ENCODE measurements at regions not wholly inside any gene's neighbourhood (a gene's known extent, or its start where the extent isn't known, plus 50 kb on each side); places are given as distances from the start of the nearest gene placed in this dataset.

DNA sequence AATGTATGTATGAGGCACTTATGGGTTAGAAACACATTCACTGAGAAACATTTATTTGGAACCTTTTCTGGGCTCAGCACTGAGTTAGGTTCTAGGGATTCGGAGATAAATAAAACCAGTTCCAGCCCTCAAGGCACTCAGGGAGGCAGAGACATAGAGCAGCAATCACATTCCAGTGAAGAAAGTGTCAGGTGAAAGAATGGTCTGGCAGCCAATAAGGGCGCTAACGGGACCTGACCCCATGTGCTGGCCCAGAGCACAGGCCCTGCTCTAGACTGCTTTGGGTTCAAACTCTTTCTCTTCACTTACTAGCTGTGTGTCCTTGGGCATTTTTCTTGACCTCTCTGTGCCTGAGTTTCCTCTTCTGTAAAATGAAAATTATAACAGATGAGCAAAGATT lies 146.0 kb upstream of the SYT13 start:
- no TSS peak for BruUV-seq (replicated peaks)

More for the DNA sequence above, 146.0 kb upstream of the SYT13 start:
- dilution Hi-C loops (cut with MboI; ENCODE audit: extremely low pct_ligation_motif_present, low sequenced_read_pairs) (no loop called here), intact Hi-C loops (cut with micrococcal nuclease) (no loop called here)
- Histone ChIP-seq H3K9me1 (replicated peaks; ENCODE audit: control insufficient read depth, extremely low read depth, insufficient read depth, low read length) (no peaks in the 10 kb centered on the region), H3K27me3 (ENCODE audit: control insufficient read depth in 2 of 2, insufficient read depth in 2 of 2, low read length in 2 of 2) (peaks cover 6 to 7% of the 10 kb centered on the region in 2 experiments), H3K4me3 (replicated peaks in 1 of 3; ENCODE audit: insufficient read depth in 1 of 3, low read depth in 1 of 3, low read length in 3 of 3) (no peak overlapping the region), H3K4me2 (ENCODE audit: insufficient read depth, low read length) (no peak overlapping the region), H3K36me3 (ENCODE audit: control insufficient read depth in 2 of 2, extremely low read depth in 1 of 2, insufficient read depth in 2 of 2, low read length in 2 of 2) (no peaks in the 10 kb centered on the region), H3K27ac (ENCODE audit: insufficient read depth, low read depth, low read length) (no peak overlapping the region), H3K79me2 (ENCODE audit: control insufficient read depth, insufficient read depth, low read length) (no peaks in the 10 kb centered on the region), H3K9ac (replicated peaks; ENCODE audit: extremely low read depth, insufficient read depth, low read length) (no peak overlapping the region), H3K9me3 (replicated peaks; ENCODE audit: control insufficient read depth, insufficient read depth, low read length) (no peaks in the 10 kb centered on the region), H3K4me1 (ENCODE audit: control insufficient read depth, extremely low read depth, insufficient read depth, low read length) (no peaks in the 10 kb centered on the region), H2AFZ (ENCODE audit: low read depth, low read length) (no peak overlapping the region), H4K20me1 (replicated peaks; ENCODE audit: control insufficient read depth, extremely low read depth, insufficient read depth, low read length) (no peaks in the 10 kb centered on the region)
- CTCF ChIA-PET, result no interaction called here
- FAIRE-seq (no peak), DNase-seq (ENCODE audit: low read depth, low spot score) (no peak)
- TF ChIP-seq, protein P1, sequence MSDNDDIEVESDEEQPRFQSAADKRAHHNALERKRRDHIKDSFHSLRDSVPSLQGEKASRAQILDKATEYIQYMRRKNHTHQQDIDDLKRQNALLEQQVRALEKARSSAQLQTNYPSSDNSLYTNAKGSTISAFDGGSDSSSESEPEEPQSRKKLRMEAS (IDR thresholded peaks at IDR 0.05; ENCODE audit: insufficient read depth, insufficient read length), result no peak
- TF ChIP-seq GATA2 (IDR thresholded peaks at IDR 0.05; ENCODE audit: insufficient read depth, insufficient read length, low read depth, low read length), result no peak
- TF ChIP-seq EZH2 (IDR thresholded peaks at IDR 0.05; ENCODE audit: borderline replicate concordance, low read depth, low read length, severe bottlenecking), result no peak
- TF ChIP-seq POLR2AphosphoS5 (IDR thresholded peaks at IDR 0.05; ENCODE audit: insufficient read depth, low read depth, low read length), result no peak
- TF ChIP-seq FOS (IDR thresholded peaks at IDR 0.05; ENCODE audit: borderline replicate concordance, insufficient read depth, low read length), result no peak
- TF ChIP-seq POLR2A (IDR thresholded peaks at IDR 0.05; ENCODE audit: low read depth, low read length), result no peak
- TF ChIP-seq, protein P2, sequence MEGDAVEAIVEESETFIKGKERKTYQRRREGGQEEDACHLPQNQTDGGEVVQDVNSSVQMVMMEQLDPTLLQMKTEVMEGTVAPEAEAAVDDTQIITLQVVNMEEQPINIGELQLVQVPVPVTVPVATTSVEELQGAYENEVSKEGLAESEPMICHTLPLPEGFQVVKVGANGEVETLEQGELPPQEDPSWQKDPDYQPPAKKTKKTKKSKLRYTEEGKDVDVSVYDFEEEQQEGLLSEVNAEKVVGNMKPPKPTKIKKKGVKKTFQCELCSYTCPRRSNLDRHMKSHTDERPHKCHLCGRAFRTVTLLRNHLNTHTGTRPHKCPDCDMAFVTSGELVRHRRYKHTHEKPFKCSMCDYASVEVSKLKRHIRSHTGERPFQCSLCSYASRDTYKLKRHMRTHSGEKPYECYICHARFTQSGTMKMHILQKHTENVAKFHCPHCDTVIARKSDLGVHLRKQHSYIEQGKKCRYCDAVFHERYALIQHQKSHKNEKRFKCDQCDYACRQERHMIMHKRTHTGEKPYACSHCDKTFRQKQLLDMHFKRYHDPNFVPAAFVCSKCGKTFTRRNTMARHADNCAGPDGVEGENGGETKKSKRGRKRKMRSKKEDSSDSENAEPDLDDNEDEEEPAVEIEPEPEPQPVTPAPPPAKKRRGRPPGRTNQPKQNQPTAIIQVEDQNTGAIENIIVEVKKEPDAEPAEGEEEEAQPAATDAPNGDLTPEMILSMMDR (IDR thresholded peaks at IDR 0.05; ENCODE audit: extremely low read depth in 1 of 2, insufficient read depth in 1 of 2, low read depth in 1 of 2, low read length in 2 of 2), result no peak
- no peak for TF ChIP-seq JUN (IDR thresholded peaks at IDR 0.05; ENCODE audit: borderline replicate concordance, insufficient read depth, insufficient read length, low read depth)
- no peak for TF ChIP-seq MYC (IDR thresholded peaks at IDR 0.05; ENCODE audit: low read depth, low read length)
- POLR2A ChIA-PET, result no interaction called here

Data from endothelial cell of umbilical vein (primary cell).